ENCODE measurements at regions not wholly inside any gene's neighbourhood (a gene's known extent, or its start where the extent isn't known, plus 50 kb on each side); places are given as distances from the start of the nearest gene placed in this dataset.

- Histone ChIP-seq H3K4me1 (ENCODE audit: insufficient read depth) (no peaks in the 10 kb centered on the region), H3K9me3 (ENCODE audit: low read depth) (no peaks in the 10 kb centered on the region), H3K9me2 (ENCODE audit: insufficient read depth) (no peaks in the 10 kb centered on the region), H3K27me3 (replicated peaks; ENCODE audit: insufficient read depth) (no peaks in the 10 kb centered on the region), H4K20me1 (ENCODE audit: insufficient read depth) (no peaks in the 10 kb centered on the region), H3K9ac (no peak overlapping the region), H3K4me2 (ENCODE audit: unreplicated experiment) (no peak overlapping the region), H2AFZ (no peak overlapping the region), H3K79me2 (ENCODE audit: insufficient read depth) (no peaks in the 10 kb centered on the region), H3K27ac (no peak overlapping the region), H3K36me3 (ENCODE audit: low read depth) (no peaks in the 10 kb centered on the region), H3K4me3 (no peak overlapping the region), H3F3A (ENCODE audit: insufficient read depth) (no peaks in the 10 kb centered on the region)
- in situ Hi-C loops (cut with MboI), result no loop called here
- TF ChIP-seq EZH2phosphoT487 (IDR thresholded peaks at IDR 0.05; ENCODE audit: insufficient read depth, low read depth) (no peak), EZH2 (IDR thresholded peaks at IDR 0.05; ENCODE audit: insufficient read depth, poor library complexity, severe bottlenecking) (no peak)
- 1 to 18% methylated on average over 4 of the region's 4 CpGs for WGBS, 2 experiments (ENCODE audit: low coverage in 1 of 2, low lambda C conversion rate in 2 of 2, missing lambda C conversion rate in 2 of 2)
- DNase-seq, result no peak
Measured at GRCh38 chr10:130407052-130407451, 270.9 kb downstream of the GLRX3 start.

- WGBS, 2 experiments (ENCODE audit: low coverage in 1 of 2, low lambda C conversion rate in 2 of 2, missing lambda C conversion rate in 2 of 2), result 26 to 29% methylated on average over 11 of the region's 11 CpGs
- TF ChIP-seq EZH2 (IDR thresholded peaks at IDR 0.05; ENCODE audit: insufficient read depth, poor library complexity, severe bottlenecking), result no peak
- TF ChIP-seq EZH2phosphoT487 (IDR thresholded peaks at IDR 0.05; ENCODE audit: insufficient read depth, low read depth), result no peak
- no peak overlapping the region for H3K27ac ChIP-seq
Measured at GRCh38 chr10:130409331-130409730, 273.1 kb downstream of the GLRX3 start.

GRCh38 chr10:130409931-130410330 is 273.7 kb downstream of the GLRX3 start:
- no peaks in the 10 kb centered on the region for H3K4me1 ChIP-seq (ENCODE audit: insufficient read depth)
- no peaks in the 10 kb centered on the region for H3K36me3 ChIP-seq (ENCODE audit: low read depth)
- no peak overlapping the region for H3K9ac ChIP-seq
- H3K9me3 ChIP-seq (ENCODE audit: low read depth), result no peaks in the 10 kb centered on the region
- no peaks in the 10 kb centered on the region for H3K79me2 ChIP-seq (ENCODE audit: insufficient read depth)
- H3F3A ChIP-seq (ENCODE audit: insufficient read depth), result no peaks in the 10 kb centered on the region
- TF ChIP-seq EZH2phosphoT487 (IDR thresholded peaks at IDR 0.05; ENCODE audit: insufficient read depth, low read depth) (no peak), EZH2 (IDR thresholded peaks at IDR 0.05; ENCODE audit: insufficient read depth, poor library complexity, severe bottlenecking) (no peak)
- H3K4me3 ChIP-seq, result no peak overlapping the region
- H2AFZ ChIP-seq, result no peak overlapping the region
- no peak overlapping the region for H3K27ac ChIP-seq
- no peaks in the 10 kb centered on the region for H3K9me2 ChIP-seq (ENCODE audit: insufficient read depth)
- WGBS, 2 experiments (ENCODE audit: low coverage in 1 of 2, low lambda C conversion rate in 2 of 2, missing lambda C conversion rate in 2 of 2), result 21 to 24% methylated on average over 10 of the region's 10 CpGs
- no peak overlapping the region for H3K4me2 ChIP-seq (ENCODE audit: unreplicated experiment)
- in situ Hi-C loops (cut with MboI), result no loop called here
- H3K27me3 ChIP-seq (replicated peaks; ENCODE audit: insufficient read depth), result no peaks in the 10 kb centered on the region
- DNase-seq, result no peak
- H4K20me1 ChIP-seq (ENCODE audit: insufficient read depth), result no peaks in the 10 kb centered on the region

More at GRCh38 chr10:130409331-130409730, 273.1 kb downstream of the GLRX3 start:
- no peaks in the 10 kb centered on the region for H3K4me1 ChIP-seq (ENCODE audit: insufficient read depth)
- H3K27me3 ChIP-seq (replicated peaks; ENCODE audit: insufficient read depth), result no peaks in the 10 kb centered on the region
- no peaks in the 10 kb centered on the region for H3F3A ChIP-seq (ENCODE audit: insufficient read depth)
- H3K4me3 ChIP-seq, result no peak overlapping the region
- no peak overlapping the region for H2AFZ ChIP-seq
- no peak overlapping the region for H3K9ac ChIP-seq
- in situ Hi-C loops (cut with MboI), result no loop called here
- no peaks in the 10 kb centered on the region for H3K79me2 ChIP-seq (ENCODE audit: insufficient read depth)
- no peak for DNase-seq
- no peaks in the 10 kb centered on the region for H4K20me1 ChIP-seq (ENCODE audit: insufficient read depth)
- no peaks in the 10 kb centered on the region for H3K9me3 ChIP-seq (ENCODE audit: low read depth)
- no peaks in the 10 kb centered on the region for H3K36me3 ChIP-seq (ENCODE audit: low read depth)
- H3K9me2 ChIP-seq (ENCODE audit: insufficient read depth), result no peaks in the 10 kb centered on the region
- H3K4me2 ChIP-seq (ENCODE audit: unreplicated experiment), result no peak overlapping the region

GRCh38 chr10:130411496-130412085 is 275.4 kb downstream of the GLRX3 start:
- no peak overlapping the region for H3K27ac ChIP-seq
- no peaks in the 10 kb centered on the region for H3K4me1 ChIP-seq (ENCODE audit: insufficient read depth)
- WGBS, 2 experiments (ENCODE audit: low coverage in 1 of 2, low lambda C conversion rate in 2 of 2, missing lambda C conversion rate in 2 of 2), result 17 to 28% methylated on average over 13 of the region's 13 CpGs
- H3K27me3 ChIP-seq (replicated peaks; ENCODE audit: insufficient read depth), result no peaks in the 10 kb centered on the region
- H2AFZ ChIP-seq, result no peak overlapping the region
- no peak overlapping the region for H3K9ac ChIP-seq
- no peaks in the 10 kb centered on the region for H3K79me2 ChIP-seq (ENCODE audit: insufficient read depth)
- in situ Hi-C loops (cut with MboI), result no loop called here
- no peaks in the 10 kb centered on the region for H3F3A ChIP-seq (ENCODE audit: insufficient read depth)
- no peaks in the 10 kb centered on the region for H3K9me2 ChIP-seq (ENCODE audit: insufficient read depth)
- no peaks in the 10 kb centered on the region for H3K9me3 ChIP-seq (ENCODE audit: low read depth)
- no peak overlapping the region for H3K4me3 ChIP-seq
- no peak overlapping the region for H3K4me2 ChIP-seq (ENCODE audit: unreplicated experiment)
- TF ChIP-seq EZH2phosphoT487 (IDR thresholded peaks at IDR 0.05; ENCODE audit: insufficient read depth, low read depth), result no peak
- no peak for TF ChIP-seq EZH2 (IDR thresholded peaks at IDR 0.05; ENCODE audit: insufficient read depth, poor library complexity, severe bottlenecking)
- DNase-seq, result no peak
- H3K36me3 ChIP-seq (ENCODE audit: low read depth), result no peaks in the 10 kb centered on the region
- H4K20me1 ChIP-seq (ENCODE audit: insufficient read depth), result no peaks in the 10 kb centered on the region

- no peaks in the 10 kb centered on the region for H3F3A ChIP-seq (ENCODE audit: insufficient read depth)
- H3K4me3 ChIP-seq, result no peak overlapping the region
- DNase-seq, result no peak
- H3K79me2 ChIP-seq (ENCODE audit: insufficient read depth), result no peaks in the 10 kb centered on the region
- no peaks in the 10 kb centered on the region for H3K4me1 ChIP-seq (ENCODE audit: insufficient read depth)
- WGBS, 2 experiments (ENCODE audit: low coverage in 1 of 2, low lambda C conversion rate in 2 of 2, missing lambda C conversion rate in 2 of 2), result 18 to 19% methylated on average over 5 of the region's 5 CpGs
- TF ChIP-seq EZH2phosphoT487 (IDR thresholded peaks at IDR 0.05; ENCODE audit: insufficient read depth, low read depth), result no peak
- no peak for TF ChIP-seq EZH2 (IDR thresholded peaks at IDR 0.05; ENCODE audit: insufficient read depth, poor library complexity, severe bottlenecking)
- no peak overlapping the region for H3K9ac ChIP-seq
- H4K20me1 ChIP-seq (ENCODE audit: insufficient read depth), result no peaks in the 10 kb centered on the region
- in situ Hi-C loops (cut with MboI), result no loop called here
- H3K9me2 ChIP-seq (ENCODE audit: insufficient read depth), result no peaks in the 10 kb centered on the region
- no peaks in the 10 kb centered on the region for H3K27me3 ChIP-seq (replicated peaks; ENCODE audit: insufficient read depth)
- no peaks in the 10 kb centered on the region for H3K9me3 ChIP-seq (ENCODE audit: low read depth)
- no peak overlapping the region for H3K27ac ChIP-seq
- H3K36me3 ChIP-seq (ENCODE audit: low read depth), result no peaks in the 10 kb centered on the region
- H2AFZ ChIP-seq, result no peak overlapping the region
- H3K4me2 ChIP-seq (ENCODE audit: unreplicated experiment), result no peak overlapping the region
Measured at GRCh38 chr10:130412317-130412716, 276.1 kb downstream of the GLRX3 start.

Data from GM23248 (cell line).